Right atrium auricular region (tissue), 2 donors: ENCODE measurements at regions not wholly inside any gene's neighbourhood (a gene's known extent, or its start where the extent isn't known, plus 50 kb on each side); places are given as distances from the start of the nearest gene placed in this dataset.

Experiments
- DNase-seq: peaks from one replicate; pipeline ENCODE4 v3.0.0-alpha.2; 2019; ENCODE audit warnings: low spot score
- H3K27ac ChIP-seq, 2 donors: fragments of 200-600 bp; sonication (generic); 1 replicate in 1 of 2; 2 replicates in 1 of 2; pipeline ENCODE4 v1.5.1; 2016 to 2019
- H3K27me3 ChIP-seq, 2 donors: fragments of 200-600 bp; sonication (generic); one replicate each; pipeline versions ENCODE4 v1.5.1 to v1.6.0; 2017 to 2019
- H3K36me3 ChIP-seq: fragments of 200-600 bp; sonication (generic); one replicate; pipeline ENCODE4 v1.5.1; 2016
- H3K4me1 ChIP-seq, 2 donors: fragments of 200-600 bp; sonication (generic); one replicate each; pipeline versions ENCODE4 v1.5.1 to v1.6.0; 2017 to 2019
- H3K4me3 ChIP-seq, 2 donors: fragments of 200-600 bp; sonication (generic); 1 replicate in 1 of 2; 2 replicates in 1 of 2; pipeline ENCODE4 v1.5.1; 2017 to 2019; ENCODE audit warnings: mild to moderate bottlenecking in 1 of 2, moderate library complexity in 1 of 2
- H3K9me3 ChIP-seq, 2 donors: fragments of 200-600 bp; sonication (generic); one replicate each; pipeline ENCODE4 v1.5.1; 2019
- TF ChIP-seq, protein P1 (sequence below), 2 donors: fragments of 200-600 bp; sonication (generic); IDR thresholded peaks; one replicate each; pipeline ENCODE4 v1.5.1; 2019; ENCODE audit warnings: antibody characterized with exemption in 2 of 2

DNA sequence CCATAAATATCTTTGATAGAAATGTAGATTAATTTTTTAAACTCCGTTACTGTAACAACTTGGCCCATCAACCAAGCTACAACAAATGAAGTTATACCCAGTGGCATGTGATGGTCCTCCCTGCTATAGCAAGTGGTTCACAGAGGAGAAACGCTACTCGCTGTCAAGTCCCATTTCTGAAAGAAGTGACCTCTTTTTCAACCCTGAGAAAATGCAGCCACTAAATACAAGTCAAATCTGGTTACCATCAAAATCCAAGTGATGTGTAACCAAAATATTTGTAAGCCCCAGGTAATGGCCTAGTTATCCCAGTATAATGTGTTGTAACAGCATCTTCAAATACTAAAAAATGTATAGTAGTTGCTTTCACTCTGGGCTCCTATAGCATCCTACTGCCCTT lies 151.8 kb downstream of the MIS18A start:
- TF ChIP-seq, protein P1, sequence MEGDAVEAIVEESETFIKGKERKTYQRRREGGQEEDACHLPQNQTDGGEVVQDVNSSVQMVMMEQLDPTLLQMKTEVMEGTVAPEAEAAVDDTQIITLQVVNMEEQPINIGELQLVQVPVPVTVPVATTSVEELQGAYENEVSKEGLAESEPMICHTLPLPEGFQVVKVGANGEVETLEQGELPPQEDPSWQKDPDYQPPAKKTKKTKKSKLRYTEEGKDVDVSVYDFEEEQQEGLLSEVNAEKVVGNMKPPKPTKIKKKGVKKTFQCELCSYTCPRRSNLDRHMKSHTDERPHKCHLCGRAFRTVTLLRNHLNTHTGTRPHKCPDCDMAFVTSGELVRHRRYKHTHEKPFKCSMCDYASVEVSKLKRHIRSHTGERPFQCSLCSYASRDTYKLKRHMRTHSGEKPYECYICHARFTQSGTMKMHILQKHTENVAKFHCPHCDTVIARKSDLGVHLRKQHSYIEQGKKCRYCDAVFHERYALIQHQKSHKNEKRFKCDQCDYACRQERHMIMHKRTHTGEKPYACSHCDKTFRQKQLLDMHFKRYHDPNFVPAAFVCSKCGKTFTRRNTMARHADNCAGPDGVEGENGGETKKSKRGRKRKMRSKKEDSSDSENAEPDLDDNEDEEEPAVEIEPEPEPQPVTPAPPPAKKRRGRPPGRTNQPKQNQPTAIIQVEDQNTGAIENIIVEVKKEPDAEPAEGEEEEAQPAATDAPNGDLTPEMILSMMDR (IDR thresholded peaks at IDR 0.05): no peak
- H3K9me3 ChIP-seq: peaks cover 0 to 16% of the 10 kb centered on the region in 2 donors
- peaks cover 0 to 8% of the 10 kb centered on the region in 2 donors for H3K4me1 ChIP-seq
- no peaks in the 10 kb centered on the region for H3K36me3 ChIP-seq
- no peak overlapping the region for H3K4me3 ChIP-seq
- no peaks in the 10 kb centered on the region for H3K27me3 ChIP-seq
- H3K27ac ChIP-seq: no peak overlapping the region
- DNase-seq: no peak

DNA sequence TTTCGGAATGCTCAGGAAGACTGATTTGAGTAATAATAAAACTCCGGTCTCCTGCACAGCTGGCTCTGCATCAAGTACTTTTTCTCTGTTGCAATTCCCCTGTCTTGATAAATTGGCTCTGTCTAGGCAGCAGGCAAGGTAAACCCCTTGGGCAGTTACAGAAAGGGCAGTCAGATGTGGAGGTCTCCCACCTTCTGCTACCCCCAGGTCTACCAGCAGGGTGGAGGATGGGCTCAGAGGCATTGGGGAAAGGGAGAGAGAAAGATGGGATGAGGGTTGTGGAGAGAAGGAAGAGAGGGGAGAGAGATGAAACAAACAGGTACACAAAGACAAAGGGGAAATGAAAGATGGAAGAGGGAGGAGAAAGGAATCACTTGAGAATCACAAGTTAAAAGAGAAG lies 156.8 kb downstream of the MIS18A start:
- Histone ChIP-seq H3K27ac (no peak overlapping the region), H3K36me3 (no peaks in the 10 kb centered on the region), H3K9me3 (peaks cover 0 to 13% of the 10 kb centered on the region in 2 donors), H3K4me1 (no peaks in the 10 kb centered on the region), H3K4me3 (no peak overlapping the region), H3K27me3 (no peaks in the 10 kb centered on the region)
- no peak for DNase-seq
- TF ChIP-seq, protein P1 (IDR thresholded peaks at IDR 0.05): no peak

DNA sequence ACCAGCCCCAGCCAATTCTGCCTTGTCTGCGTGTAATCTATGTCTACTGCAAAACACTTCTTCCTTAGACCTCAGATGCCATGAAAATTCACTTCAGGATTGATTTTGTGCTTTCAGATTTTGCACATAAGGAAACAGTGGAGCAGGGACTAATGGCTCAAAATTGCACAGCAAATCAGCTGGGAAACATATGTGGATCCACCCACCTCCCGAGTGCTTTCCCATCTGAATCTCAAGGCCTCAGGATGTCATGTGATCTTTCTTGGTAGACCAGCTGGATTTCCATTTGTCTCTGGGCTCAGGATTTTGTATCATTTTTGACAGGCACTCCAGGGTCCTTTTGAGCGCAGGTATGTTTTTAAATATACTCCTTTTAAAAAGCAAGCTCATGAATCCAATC lies 158.6 kb downstream of the MIS18A start:
- H3K9me3 ChIP-seq: peaks cover 0 to 13% of the 10 kb centered on the region in 2 donors
- no peaks in the 10 kb centered on the region for H3K27me3 ChIP-seq
- DNase-seq: no peak
- no peak overlapping the region for H3K4me3 ChIP-seq
- no peaks in the 10 kb centered on the region for H3K4me1 ChIP-seq
- TF ChIP-seq, protein P1 (IDR thresholded peaks at IDR 0.05): no peak
- no peaks in the 10 kb centered on the region for H3K36me3 ChIP-seq
- no peak overlapping the region for H3K27ac ChIP-seq

DNA sequence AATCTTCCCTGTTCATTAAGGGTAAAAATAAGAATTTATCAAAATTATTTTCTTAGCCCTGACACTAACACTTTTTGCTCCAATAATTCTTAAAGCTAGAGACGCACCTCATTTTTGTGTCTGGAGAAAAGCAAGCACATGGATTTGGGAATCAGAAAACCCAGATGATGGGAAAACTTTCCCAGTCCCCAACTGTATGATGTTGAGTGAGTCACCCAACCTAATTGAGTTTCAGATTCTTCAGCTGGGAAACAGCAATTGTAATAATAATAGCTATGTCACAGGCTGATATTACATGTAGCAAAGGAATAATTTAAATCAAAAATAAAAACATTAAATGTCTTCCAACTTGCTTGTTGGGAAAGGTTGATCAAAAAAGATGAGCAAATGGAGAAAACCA lies 159.0 kb downstream of the MIS18A start:
- Histone ChIP-seq H3K4me3 (no peak overlapping the region), H3K4me1 (no peaks in the 10 kb centered on the region), H3K27ac (no peak overlapping the region), H3K36me3 (no peaks in the 10 kb centered on the region), H3K9me3 (peaks cover 0 to 13% of the 10 kb centered on the region in 2 donors), H3K27me3 (no peaks in the 10 kb centered on the region)
- no peak for DNase-seq
- TF ChIP-seq, protein P1 (IDR thresholded peaks at IDR 0.05): no peak

DNA sequence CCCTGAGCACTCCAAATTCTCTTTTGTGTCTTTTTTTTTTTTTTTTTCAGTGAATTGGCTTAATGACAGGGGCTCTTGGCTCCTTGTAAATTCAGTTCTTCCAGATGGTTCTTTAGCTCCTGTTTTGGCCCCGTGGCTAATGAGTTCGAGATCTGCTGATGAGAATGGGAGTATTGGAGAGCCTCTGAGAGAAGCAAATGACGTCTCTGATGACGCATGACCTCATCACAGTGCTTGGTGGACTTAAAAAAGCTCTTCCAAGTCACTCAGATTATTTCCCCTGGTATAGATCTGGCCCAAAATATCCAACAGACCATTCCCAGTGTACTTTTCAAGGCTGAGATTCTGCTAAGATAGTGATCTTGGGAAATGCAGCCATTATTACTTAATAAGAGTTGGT lies 159.5 kb downstream of the MIS18A start:
- Histone ChIP-seq H3K27me3 (no peaks in the 10 kb centered on the region), H3K9me3 (peaks cover 0 to 13% of the 10 kb centered on the region in 2 donors), H3K36me3 (no peaks in the 10 kb centered on the region), H3K4me1 (no peaks in the 10 kb centered on the region), H3K4me3 (no peak overlapping the region), H3K27ac (no peak overlapping the region)
- no peak for DNase-seq
- TF ChIP-seq, protein P1 (IDR thresholded peaks at IDR 0.05): no peak

DNA sequence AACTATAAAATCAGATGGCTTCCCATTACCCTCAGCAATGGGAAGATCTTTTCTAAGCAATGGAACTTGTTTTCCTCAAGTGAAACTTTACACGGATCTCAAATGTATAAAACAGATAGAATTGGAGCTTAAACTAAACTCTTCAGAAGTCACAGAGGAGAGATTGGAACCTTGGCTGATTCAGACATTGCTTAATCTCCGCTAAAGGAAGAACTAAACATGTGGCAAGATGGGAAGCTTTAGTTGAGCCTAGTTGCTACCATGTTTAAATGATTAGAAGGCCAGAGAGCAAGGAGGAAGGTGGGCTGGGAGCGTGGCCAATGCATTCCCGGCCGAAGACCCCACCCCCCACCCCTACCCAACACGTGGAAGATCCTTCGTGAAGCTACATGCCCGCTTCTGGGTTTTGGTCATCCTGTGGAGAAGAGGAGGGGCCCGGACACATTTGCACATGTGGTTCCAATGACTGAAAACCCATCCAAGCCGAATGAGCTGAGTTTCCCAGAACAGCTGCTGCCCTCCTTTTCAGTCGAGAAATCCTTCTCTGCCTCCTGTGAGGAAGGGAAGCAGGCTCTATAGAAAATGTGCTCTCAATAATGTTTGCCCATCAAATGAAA lies 164.3 kb downstream of the MIS18A start:
- Histone ChIP-seq H3K4me3 (no peak overlapping the region), H3K27me3 (no peaks in the 10 kb centered on the region), H3K36me3 (no peaks in the 10 kb centered on the region), H3K27ac (no peak overlapping the region), H3K4me1 (no peaks in the 10 kb centered on the region), H3K9me3 (peaks cover 0 to 5% of the 10 kb centered on the region in 2 donors)
- TF ChIP-seq, protein P1 (IDR thresholded peaks at IDR 0.05): no peak
- DNase-seq: no peak
